Testis (tissue), 2 donors: ENCODE measurements at regions not wholly inside any gene's neighbourhood (a gene's known extent, or its start where the extent isn't known, plus 50 kb on each side); places are given as distances from the start of the nearest gene placed in this dataset.

Experiments used
- POLR2A ChIP-seq: fragments of 450-650 bp; IDR thresholded peaks from one replicate; pipeline ENCODE4 v1.6.1; 2017; ENCODE audit warnings: antibody characterized with exemption, mild to moderate bottlenecking, moderate library complexity
- TF ChIP-seq, protein P1 (sequence below), 3 experiments: fragments of 450-650 bp in 2 of 3; fragments of 200-600 bp in 1 of 3; sonication (generic) in 1 of 3; IDR thresholded peaks; one replicate each; pipeline ENCODE4 v1.5.1; 2016 to 2019; ENCODE audit warnings: antibody characterized with exemption in 3 of 3, mild to moderate bottlenecking in 2 of 3, moderate library complexity in 1 of 3

DNA sequence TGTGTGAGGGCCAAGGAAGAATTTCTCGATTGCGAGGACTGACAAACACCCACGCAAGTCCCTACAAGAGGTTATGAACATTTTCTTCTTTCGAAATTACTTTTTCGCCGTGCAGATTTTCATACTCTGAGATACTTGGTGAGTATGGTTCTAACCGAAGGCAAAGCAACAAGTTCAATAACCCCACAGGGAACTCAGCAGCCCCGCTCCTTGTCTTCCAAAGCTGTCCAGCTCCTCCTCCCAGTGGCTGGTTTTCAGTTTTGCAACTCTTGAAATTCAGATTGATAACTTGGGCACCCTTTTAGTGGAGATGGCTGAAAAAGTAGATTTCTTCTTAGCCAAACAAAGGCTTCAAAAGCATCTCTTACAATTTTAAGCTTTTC, 154.4 kb downstream of the SETD4 start:
- TF ChIP-seq POLR2A: no peak
- TF ChIP-seq, protein P1, sequence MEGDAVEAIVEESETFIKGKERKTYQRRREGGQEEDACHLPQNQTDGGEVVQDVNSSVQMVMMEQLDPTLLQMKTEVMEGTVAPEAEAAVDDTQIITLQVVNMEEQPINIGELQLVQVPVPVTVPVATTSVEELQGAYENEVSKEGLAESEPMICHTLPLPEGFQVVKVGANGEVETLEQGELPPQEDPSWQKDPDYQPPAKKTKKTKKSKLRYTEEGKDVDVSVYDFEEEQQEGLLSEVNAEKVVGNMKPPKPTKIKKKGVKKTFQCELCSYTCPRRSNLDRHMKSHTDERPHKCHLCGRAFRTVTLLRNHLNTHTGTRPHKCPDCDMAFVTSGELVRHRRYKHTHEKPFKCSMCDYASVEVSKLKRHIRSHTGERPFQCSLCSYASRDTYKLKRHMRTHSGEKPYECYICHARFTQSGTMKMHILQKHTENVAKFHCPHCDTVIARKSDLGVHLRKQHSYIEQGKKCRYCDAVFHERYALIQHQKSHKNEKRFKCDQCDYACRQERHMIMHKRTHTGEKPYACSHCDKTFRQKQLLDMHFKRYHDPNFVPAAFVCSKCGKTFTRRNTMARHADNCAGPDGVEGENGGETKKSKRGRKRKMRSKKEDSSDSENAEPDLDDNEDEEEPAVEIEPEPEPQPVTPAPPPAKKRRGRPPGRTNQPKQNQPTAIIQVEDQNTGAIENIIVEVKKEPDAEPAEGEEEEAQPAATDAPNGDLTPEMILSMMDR (IDR thresholded peaks at IDR 0.05): no peak
